GM12872 (cell line): ENCODE measurements at regions not wholly inside any gene's neighbourhood (a gene's known extent, or its start where the extent isn't known, plus 50 kb on each side); places are given as distances from the start of the nearest gene placed in this dataset.

Source experiments
- TF ChIP-seq, protein P1 (sequence below): IDR thresholded peaks from 3 replicates; pipeline ENCODE4 v1.5.1; 2011; ENCODE audit warnings: low read depth, mild to moderate bottlenecking, low read length, moderate library complexity; ENCODE audit not compliant: insufficient read depth

DNA sequence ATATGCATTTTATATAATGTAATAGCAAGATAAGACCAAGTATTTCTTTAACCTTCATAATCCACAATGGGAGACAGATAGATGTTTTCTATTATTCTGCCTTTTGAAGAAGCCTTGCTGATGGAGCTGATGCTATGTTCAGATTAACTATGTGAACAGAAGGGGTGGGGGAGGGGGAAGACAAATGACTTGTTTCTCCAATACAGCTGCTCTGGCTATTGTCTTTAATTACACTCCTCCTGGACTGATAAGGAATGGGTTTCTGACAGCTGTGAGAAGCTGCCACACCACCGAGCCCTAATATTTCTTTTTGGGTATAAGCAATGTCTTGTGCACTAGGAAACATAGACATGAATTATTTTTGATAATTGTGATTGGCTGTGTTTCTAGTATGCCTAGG, 62.0 kb downstream of the CAVIN4 start:
- TF ChIP-seq, protein P1, sequence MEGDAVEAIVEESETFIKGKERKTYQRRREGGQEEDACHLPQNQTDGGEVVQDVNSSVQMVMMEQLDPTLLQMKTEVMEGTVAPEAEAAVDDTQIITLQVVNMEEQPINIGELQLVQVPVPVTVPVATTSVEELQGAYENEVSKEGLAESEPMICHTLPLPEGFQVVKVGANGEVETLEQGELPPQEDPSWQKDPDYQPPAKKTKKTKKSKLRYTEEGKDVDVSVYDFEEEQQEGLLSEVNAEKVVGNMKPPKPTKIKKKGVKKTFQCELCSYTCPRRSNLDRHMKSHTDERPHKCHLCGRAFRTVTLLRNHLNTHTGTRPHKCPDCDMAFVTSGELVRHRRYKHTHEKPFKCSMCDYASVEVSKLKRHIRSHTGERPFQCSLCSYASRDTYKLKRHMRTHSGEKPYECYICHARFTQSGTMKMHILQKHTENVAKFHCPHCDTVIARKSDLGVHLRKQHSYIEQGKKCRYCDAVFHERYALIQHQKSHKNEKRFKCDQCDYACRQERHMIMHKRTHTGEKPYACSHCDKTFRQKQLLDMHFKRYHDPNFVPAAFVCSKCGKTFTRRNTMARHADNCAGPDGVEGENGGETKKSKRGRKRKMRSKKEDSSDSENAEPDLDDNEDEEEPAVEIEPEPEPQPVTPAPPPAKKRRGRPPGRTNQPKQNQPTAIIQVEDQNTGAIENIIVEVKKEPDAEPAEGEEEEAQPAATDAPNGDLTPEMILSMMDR = no peak

DNA sequence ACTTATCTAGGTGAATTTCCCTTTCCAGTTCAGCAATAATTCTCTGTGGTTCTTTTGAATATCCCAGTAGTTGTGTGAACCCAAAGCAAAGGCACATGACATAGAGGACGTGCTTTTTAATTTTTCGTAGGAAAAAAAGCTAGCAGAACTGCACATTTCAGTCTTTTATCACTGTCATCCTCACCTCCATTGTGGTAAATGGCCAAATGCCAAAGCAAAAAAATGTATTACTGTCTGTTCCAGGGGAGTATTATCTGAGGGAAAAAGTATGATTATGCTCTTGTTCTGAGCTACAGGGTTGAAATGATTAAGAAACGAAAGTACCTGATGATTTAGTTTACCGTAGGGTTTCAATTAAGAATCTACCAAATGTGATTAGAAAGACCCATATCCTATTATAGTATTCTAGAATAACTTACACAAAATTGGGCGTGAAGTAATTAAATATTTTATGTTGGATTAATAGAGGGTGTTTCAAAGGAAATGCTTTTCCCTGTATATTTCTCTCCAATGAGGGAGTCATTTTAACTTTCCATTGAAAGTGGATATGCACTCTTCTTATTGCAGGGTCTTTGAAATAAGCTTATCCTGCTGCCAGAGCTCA, 62.7 kb downstream of the CAVIN4 start:
- TF ChIP-seq, protein P1 = no peak

DNA sequence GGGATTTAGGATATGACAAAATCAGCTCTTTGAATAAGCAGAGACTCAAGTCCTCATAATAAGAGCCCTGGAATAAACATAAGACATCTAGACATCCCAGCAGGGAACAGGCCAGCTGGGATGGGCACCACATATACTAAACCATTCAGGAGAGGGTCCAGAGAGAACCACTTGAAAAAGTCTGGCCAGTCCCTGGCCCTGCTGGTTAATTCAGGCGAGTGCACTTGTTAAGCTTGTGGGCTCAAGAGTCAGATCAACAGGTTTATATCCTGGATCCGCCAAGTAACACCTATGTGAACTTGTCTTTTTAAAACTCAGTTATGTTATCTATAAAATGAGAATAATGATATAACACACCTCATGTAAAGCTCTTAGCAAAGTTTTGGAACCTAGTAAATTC, 63.3 kb downstream of the CAVIN4 start:
- TF ChIP-seq, protein P1 = no peak

DNA sequence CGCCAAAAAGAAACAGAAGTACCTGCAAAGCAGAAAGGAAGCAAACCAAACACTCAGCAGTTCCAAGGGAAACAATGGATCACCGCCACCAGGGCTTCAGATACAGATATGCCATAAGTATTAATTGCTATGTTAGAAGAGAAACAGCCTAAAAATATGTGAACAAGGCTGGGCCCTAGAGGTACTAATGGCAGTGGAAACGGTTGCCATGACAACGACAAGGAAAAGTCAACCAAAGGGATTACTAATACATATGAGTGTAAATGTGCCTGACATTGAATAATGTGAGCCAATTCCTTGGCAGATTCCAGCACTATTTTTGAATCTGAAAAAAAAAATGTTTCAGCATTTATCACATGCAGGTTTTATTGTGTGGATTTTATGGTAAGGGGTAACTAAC, 75.0 kb downstream of the CAVIN4 start:
- TF ChIP-seq, protein P1 = no peak

DNA sequence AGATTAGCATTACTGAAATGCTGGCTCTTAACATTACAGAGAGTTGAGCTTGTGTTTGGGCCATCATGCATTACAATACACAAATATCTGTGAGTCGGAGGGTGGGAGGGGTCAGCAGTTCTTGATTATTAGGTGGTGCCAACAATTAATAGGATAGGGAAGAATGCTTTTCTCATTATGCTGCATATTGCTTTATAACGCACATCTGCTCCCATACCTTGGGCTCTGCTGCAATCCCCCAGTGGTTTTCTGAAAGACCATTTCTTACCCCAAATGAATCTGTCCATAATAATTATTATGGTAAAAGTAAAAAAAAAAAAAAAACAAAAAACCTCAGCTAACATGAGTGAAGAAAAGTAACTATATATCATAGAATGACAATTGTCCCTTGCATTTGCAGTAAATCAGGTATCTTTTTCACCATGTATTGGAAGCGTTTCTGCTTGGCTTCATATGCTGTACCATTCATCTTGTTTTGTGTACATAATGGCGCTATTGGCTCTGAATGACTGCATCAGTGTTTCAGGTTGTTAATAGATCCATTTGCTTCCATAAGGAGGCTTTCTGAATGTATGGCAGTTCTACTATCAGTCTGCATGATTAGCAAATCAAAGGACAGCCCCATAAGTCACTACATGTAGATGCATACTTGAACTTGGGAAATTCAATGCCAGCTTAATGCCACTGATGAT, 75.9 kb downstream of the CAVIN4 start:
- TF ChIP-seq, protein P1 = no peak

DNA sequence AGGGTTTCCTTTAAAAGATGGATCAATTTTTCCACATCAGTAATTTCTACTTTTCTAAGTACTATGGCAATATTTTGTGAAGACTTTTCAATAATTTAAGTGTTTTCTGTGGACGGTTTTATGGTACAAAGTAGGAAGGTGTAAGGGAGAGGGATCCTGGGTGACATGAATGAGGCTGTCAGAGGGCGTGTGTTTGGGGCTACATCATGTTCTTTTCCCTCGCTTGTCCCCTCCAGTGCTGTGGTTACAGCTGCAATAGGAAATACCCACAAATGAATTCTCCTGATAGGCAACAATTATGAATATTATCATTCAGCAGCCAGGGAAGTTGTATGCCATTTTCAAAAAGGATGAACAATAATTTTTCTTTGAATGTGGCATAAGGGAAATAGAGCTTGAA, 83.8 kb downstream of the CAVIN4 start:
- TF ChIP-seq, protein P1 = no peak

DNA sequence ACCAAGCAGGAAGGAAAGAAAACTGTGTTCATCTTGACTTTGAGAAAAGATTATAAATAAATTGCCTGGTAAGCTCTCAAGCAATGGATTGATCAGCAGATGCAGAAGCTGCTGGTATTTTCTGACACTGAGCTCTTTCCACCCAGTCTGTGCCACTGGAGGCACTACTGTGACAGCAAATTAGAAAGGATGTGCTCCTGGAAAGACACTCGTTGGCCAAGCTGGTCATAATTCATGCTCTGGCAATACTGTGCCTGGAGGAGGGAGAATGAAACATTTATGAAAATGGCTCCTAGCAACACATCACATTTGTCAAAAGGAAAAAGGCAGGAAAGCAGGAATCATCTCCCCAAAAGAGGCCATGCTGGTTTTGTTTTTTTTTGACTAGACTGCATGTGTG, 84.2 kb downstream of the CAVIN4 start:
- TF ChIP-seq, protein P1 = no peak

DNA sequence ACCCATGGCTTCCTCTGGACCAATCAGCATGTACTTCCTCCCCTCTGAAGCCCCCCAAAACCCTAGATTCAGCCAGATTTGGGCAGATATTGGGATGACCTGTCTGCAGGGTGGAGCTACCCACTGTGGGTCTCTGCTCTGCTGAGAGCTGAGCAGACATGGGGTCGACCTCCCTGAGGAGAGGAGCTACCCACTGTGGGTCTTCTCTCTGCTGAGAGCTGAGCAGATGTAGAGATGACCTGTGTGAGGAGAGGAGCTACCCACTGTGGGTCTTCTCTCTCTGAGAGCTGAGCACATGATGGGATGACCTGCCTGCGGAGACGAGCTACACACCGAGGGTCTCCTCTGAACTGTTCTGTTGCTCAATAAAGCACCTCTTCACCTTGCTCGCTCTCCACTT, 89.6 kb downstream of the CAVIN4 start:
- TF ChIP-seq, protein P1 = no peak
